H1 (cell line): ENCODE measurements at regions not wholly inside any gene's neighbourhood (a gene's known extent, or its start where the extent isn't known, plus 50 kb on each side); places are given as distances from the start of the nearest gene placed in this dataset.

ENCODE experiments used
- CTCF ChIA-PET: fragments of 300-600 bp; sonication (Branson Sonifier 250); formaldehyde crosslinking; loops from one replicate; lab custom pipeline; 2021; ENCODE audit not compliant: partially characterized antibody; lab: Charles Lee
- POLR2A ChIA-PET: fragments of 300-600 bp; sonication (Branson Sonifier 250); formaldehyde crosslinking; loops from one replicate; lab custom pipeline; 2021; ENCODE audit warnings: inconsistent platforms; ENCODE audit not compliant: partially characterized antibody; lab: Charles Lee
- DNase-seq, 2 experiments: peaks; one replicate each; pipeline versions ENCODE4 v3.0.0 to v3.0.0-alpha.2; 2010 to 2022; ENCODE audit warnings: low spot score in 2 of 2, low read depth in 1 of 2, mixed read lengths in 1 of 2
- FAIRE-seq: peaks from 2 replicates; lab custom pipeline; 2011; peaks lifted over from hg19 to GRCh38; lab: Jason Lieb, UNC
- H2AFZ ChIP-seq: 2 replicates; pipeline ENCODE4 v1.8.1; 2012; ENCODE audit warnings: low read length, inconsistent platforms
- H2AK5ac ChIP-seq: 2 replicates; pipeline ENCODE4 v1.6.1; 2013; ENCODE audit warnings: low read depth, low read length
- H2BK120ac ChIP-seq: replicated peaks from 2 replicates; pipeline ENCODE3; 2013; ENCODE audit warnings: low read depth, low read length, inconsistent platforms
- H2BK12ac ChIP-seq: 2 replicates; pipeline ENCODE4 v1.6.1; 2013; ENCODE audit warnings: low read depth, low read length
- H2BK15ac ChIP-seq: 2 replicates; pipeline ENCODE4 v1.6.1; 2013; ENCODE audit warnings: low read length
- H2BK20ac ChIP-seq: 2 replicates; pipeline ENCODE4 v1.6.1; 2013; ENCODE audit warnings: low read length
- H2BK5ac ChIP-seq: 2 replicates; pipeline ENCODE4 v1.6.1; 2013; ENCODE audit warnings: low read depth, low read length
- H3K14ac ChIP-seq: 2 replicates; pipeline ENCODE4 v1.6.1; 2013; ENCODE audit warnings: inconsistent platforms; ENCODE audit not compliant: insufficient read length
- H3K18ac ChIP-seq: 2 replicates; pipeline ENCODE4 v1.6.1; 2013; ENCODE audit warnings: low read length; ENCODE audit errors: extremely low read depth
- H3K23ac ChIP-seq: 2 replicates; pipeline ENCODE4 v1.6.1; 2013; ENCODE audit warnings: inconsistent platforms; ENCODE audit not compliant: insufficient read length
- H3K23me2 ChIP-seq: 2 replicates; pipeline ENCODE4 v1.6.1; 2013; ENCODE audit warnings: low read depth, low read length
- H3K27ac ChIP-seq: 2 replicates; pipeline ENCODE4 v1.6.1; 2011; ENCODE audit warnings: low read depth, low read length, inconsistent platforms
- H3K27me3 ChIP-seq, 4 experiments: replicated peaks in 1 of 4; 1 replicate in 1 of 4; 2 replicates in 3 of 4; pipeline versions ENCODE4 v1.6.1 to v1.8.1; 2011 to 2013; ENCODE audit warnings: low read length in 3 of 4, mild to moderate bottlenecking in 3 of 4, inconsistent platforms in 2 of 4, mixed read lengths in 2 of 4, moderate library complexity in 1 of 4; ENCODE audit not compliant: control insufficient read depth in 3 of 4, insufficient read depth in 3 of 4; ENCODE audit errors: extremely low read depth in 1 of 4
- H3K36me3 ChIP-seq, 4 experiments: 2 replicates each; pipeline versions ENCODE4 v1.6.1 to v1.8.1; 2011 to 2013; ENCODE audit warnings: mild to moderate bottlenecking in 4 of 4, low read length in 3 of 4, moderate library complexity in 2 of 4, control low read depth in 1 of 4, inconsistent platforms in 1 of 4; ENCODE audit not compliant: insufficient read depth in 4 of 4, control insufficient read depth in 2 of 4
- H3K4ac ChIP-seq: replicated peaks from 2 replicates; pipeline ENCODE3; 2013; ENCODE audit warnings: low read length, low read depth, mixed read lengths, inconsistent platforms; ENCODE audit not compliant: insufficient read length
- H3K4me1 ChIP-seq, 4 experiments: replicated peaks in 1 of 4; 1 replicate in 1 of 4; 2 replicates in 3 of 4; pipeline versions ENCODE4 v1.6.1 to v1.8.1; 2011 to 2013; ENCODE audit warnings: low read length in 3 of 4, inconsistent platforms in 2 of 4, mixed read lengths in 1 of 4; ENCODE audit not compliant: insufficient read depth in 4 of 4, control insufficient read depth in 3 of 4
- H3K4me2 ChIP-seq, 2 experiments: 2 replicates each; pipeline versions ENCODE4 v1.6.1 to v1.8.1; 2011 to 2013; ENCODE audit warnings: low read depth in 2 of 2, low read length in 2 of 2, control low read depth in 1 of 2, inconsistent platforms in 1 of 2, mild to moderate bottlenecking in 1 of 2; ENCODE audit not compliant: insufficient read depth in 1 of 2
- H3K4me3 ChIP-seq, 4 experiments: fragments of 200-600, 300-600 bp in 1 of 4; sonication (generic), shearing (Covaris generic), sonication (Bioruptor Twin) in 1 of 4; 2 replicates each; pipeline versions ENCODE4 v1.5.1 to v1.8.1; 2011 to 2016; ENCODE audit warnings: low read length in 4 of 4, low read depth in 3 of 4, control low read depth in 2 of 4, inconsistent platforms in 2 of 4, mild to moderate bottlenecking in 2 of 4, mixed read lengths in 1 of 4, moderate library complexity in 1 of 4; ENCODE audit not compliant: insufficient read depth in 2 of 4; ENCODE audit errors: extremely low read depth in 1 of 4
- H3K56ac ChIP-seq: replicated peaks from 2 replicates; pipeline ENCODE3; 2013; ENCODE audit warnings: low read depth, mild to moderate bottlenecking, mixed read lengths, low read length, inconsistent platforms; ENCODE audit not compliant: insufficient read length
- H3K79me1 ChIP-seq: 2 replicates; pipeline ENCODE4 v1.6.1; 2013; ENCODE audit warnings: low read depth, low read length, control low read depth
- H3K79me2 ChIP-seq, 2 experiments: 2 replicates each; pipeline versions ENCODE4 v1.6.1 to v1.8.1; 2012 to 2013; ENCODE audit warnings: low read length in 2 of 2, mild to moderate bottlenecking in 2 of 2, inconsistent platforms in 1 of 2; ENCODE audit not compliant: insufficient read depth in 2 of 2, control insufficient read depth in 1 of 2
- H3K9ac ChIP-seq, 4 experiments: replicated peaks in 1 of 4; 1 replicate in 1 of 4; 2 replicates in 3 of 4; pipeline versions ENCODE4 v1.6.1 to v1.8.1; 2011 to 2013; ENCODE audit warnings: low read depth in 3 of 4, low read length in 3 of 4, control low read depth in 2 of 4, mild to moderate bottlenecking in 2 of 4, moderate library complexity in 2 of 4, inconsistent platforms in 1 of 4; ENCODE audit errors: extremely low read depth in 1 of 4
- H3K9me3 ChIP-seq, 2 experiments: 2 replicates each; pipeline versions ENCODE4 v1.6.1 to v1.8.1; 2012 to 2013; ENCODE audit warnings: mild to moderate bottlenecking in 2 of 2, moderate library complexity in 2 of 2, control low read depth in 1 of 2, inconsistent platforms in 1 of 2, low read depth in 1 of 2, low read length in 1 of 2, mixed read lengths in 1 of 2; ENCODE audit not compliant: insufficient read depth in 2 of 2
- H4K20me1 ChIP-seq, 2 experiments: replicated peaks in 1 of 2; 2 replicates each; pipeline versions ENCODE3 to v1.8.1; 2011 to 2013; ENCODE audit warnings: inconsistent platforms in 2 of 2, low read length in 2 of 2, mild to moderate bottlenecking in 1 of 2; ENCODE audit not compliant: insufficient read depth in 2 of 2, control insufficient read depth in 1 of 2
- H4K5ac ChIP-seq: 2 replicates; pipeline ENCODE4 v1.6.1; 2013; ENCODE audit warnings: low read length, low read depth, mixed read lengths, inconsistent platforms; ENCODE audit not compliant: insufficient read length
- H4K8ac ChIP-seq: 2 replicates; pipeline ENCODE4 v1.8.0; 2013; ENCODE audit warnings: mild to moderate bottlenecking, moderate library complexity, low read length, inconsistent platforms; ENCODE audit not compliant: insufficient read depth; ENCODE audit errors: extremely low read depth
- H4K91ac ChIP-seq: replicated peaks from 2 replicates; pipeline ENCODE3; 2013; ENCODE audit warnings: low read length, mixed read lengths, inconsistent platforms; ENCODE audit not compliant: insufficient read length
- CEBPB ChIP-seq: IDR thresholded peaks from 2 replicates; pipeline ENCODE4 v1.6.1; 2012; ENCODE audit warnings: low read depth, low read length
- RBBP5 ChIP-seq: IDR thresholded peaks from 2 replicates; pipeline ENCODE4 v1.7.1; 2012; ENCODE audit warnings: low read depth, mild to moderate bottlenecking, inconsistent platforms, low read length, moderate library complexity, borderline replicate concordance
- WGBS, 2 experiments: shearing (Covaris generic) in 1 of 2; methylation state at CpG; one replicate each; pipeline versions ENCODE4 v1.1.6 to v1.1.7; 2013 to 2015; ENCODE audit warnings: low lambda C conversion rate in 2 of 2, mixed read lengths in 2 of 2, inconsistent platforms in 1 of 2, low coverage in 1 of 2, missing lambda C conversion rate in 1 of 2; ENCODE audit not compliant: insufficient replicate concordance in 2 of 2, insufficient coverage in 1 of 2, insufficient read length in 1 of 2; ENCODE audit errors: extremely low coverage in 1 of 2, missing lambda C conversion rate in 1 of 2; 5-methylcytosine and 5-hydroxymethylcytosine counted together

DNA sequence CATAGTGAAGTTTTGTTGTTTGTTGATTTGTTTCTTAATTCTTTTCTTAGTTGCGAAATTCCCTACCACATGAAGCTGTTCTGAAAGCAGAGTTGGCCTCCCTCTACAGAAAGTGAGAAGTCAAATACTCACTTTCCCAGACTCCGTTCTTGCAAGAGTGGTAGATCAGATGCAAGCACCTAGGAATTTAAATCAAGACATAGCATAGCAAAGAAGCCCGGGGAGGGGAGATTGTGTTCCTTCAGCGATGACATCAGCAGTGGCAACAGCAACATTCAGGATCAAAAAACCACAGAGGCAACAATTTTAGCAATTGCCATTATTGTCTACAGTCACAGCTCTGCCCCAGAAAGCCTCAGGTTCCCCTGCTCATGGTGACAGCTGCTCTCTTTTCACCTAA lies 580.0 kb downstream of the RNF144A start:
- Histone ChIP-seq H3K4ac (no peak overlapping the region), H3K14ac (no peak overlapping the region), H2AK5ac (no peak overlapping the region), H2BK5ac (no peak overlapping the region), H3K4me3 (no peak overlapping the region), H3K18ac (no peak overlapping the region), H3K9ac (no peak overlapping the region), H3K9me3 (no peaks in the 10 kb centered on the region), H2BK120ac (no peak overlapping the region), H3K36me3 (no peaks in the 10 kb centered on the region), H4K8ac (no peak overlapping the region), H3K27ac (no peak overlapping the region), H2BK20ac (no peak overlapping the region), H3K56ac (no peak overlapping the region), H3K23me2 (no peaks in the 10 kb centered on the region), H2AFZ (no peak overlapping the region), H2BK12ac (no peak overlapping the region), H4K5ac (no peak overlapping the region), H4K91ac (no peak overlapping the region), H3K4me1 (no peaks in the 10 kb centered on the region), H4K20me1 (no peaks in the 10 kb centered on the region), H3K79me1 (no peaks in the 10 kb centered on the region), H2BK15ac (no peak overlapping the region), H3K79me2 (no peaks in the 10 kb centered on the region), H3K23ac (no peak overlapping the region), H3K27me3 (no peaks in the 10 kb centered on the region), H3K4me2 (no peak overlapping the region; a peak in 1 of 4 replicates)
- FAIRE-seq (no peak), DNase-seq (no peak)
- POLR2A ChIA-PET, result no interaction called here
- CTCF ChIA-PET, result no interaction called here
- 75% methylated on average over 4 of the region's 4 CpGs; no CpG with 5 or more reads in 1 of the 2 experiments for WGBS, 2 experiments
- TF ChIP-seq CEBPB (peak; percentile 31; the same call in 1 of the 2 replicates), RBBP5 (no peak)
